K562 (cell line): ENCODE measurements at regions not wholly inside any gene's neighbourhood (a gene's known extent, or its start where the extent isn't known, plus 50 kb on each side); places are given as distances from the start of the nearest gene placed in this dataset.
A peak's percentile ranks its signal among the peaks of the same experiment; 100 is the strongest.

Source experiments
- ATF7 ChIP-seq: fragments of 450-650 bp; IDR thresholded peaks from 2 replicates; pipeline ENCODE4 v1.7.1; 2014; ENCODE audit warnings: mild to moderate bottlenecking, moderate library complexity
- CEBPB ChIP-seq: fragments of 450-650 bp; IDR thresholded peaks from 2 replicates; pipeline ENCODE4 v1.6.1; 2016; ENCODE audit warnings: missing genetic modification characterization, missing compliant biosample characterization
- CHD2 ChIP-seq: IDR thresholded peaks from 2 replicates; pipeline ENCODE4 v1.6.1; 2011; ENCODE audit warnings: low read depth, low read length
- CHD4 ChIP-seq: fragments of 200-600 bp; sonication (generic); IDR thresholded peaks from 3 replicates; pipeline ENCODE4 v1.6.1; 2012; ENCODE audit warnings: low read depth, mild to moderate bottlenecking, mixed read lengths, low read length, inconsistent platforms; ENCODE audit not compliant: insufficient read depth, insufficient replicate concordance, poor library complexity, severe bottlenecking
- ETV5 ChIP-seq: sonication (generic); formaldehyde crosslinking; IDR thresholded peaks from 2 replicates; pipeline ENCODE4 v1.4.0; 2020; ENCODE audit warnings: low read depth, mild to moderate bottlenecking, missing genetic modification reagents
- EWSR1 ChIP-seq: fragments of 450-650 bp; IDR thresholded peaks from 2 replicates; pipeline ENCODE4 v1.6.1; 2018; ENCODE audit warnings: borderline replicate concordance, mild to moderate bottlenecking, low read depth, moderate library complexity; ENCODE audit not compliant: partially characterized antibody
- HDAC8 ChIP-seq: fragments of 450-650 bp; IDR thresholded peaks from 2 replicates; pipeline ENCODE4 v1.6.1; 2016; ENCODE audit warnings: mild to moderate bottlenecking, missing genetic modification characterization, moderate library complexity, missing compliant biosample characterization
- ID3 ChIP-seq, 2 experiments: fragments of 250-450 bp in 1 of 2; fragments of 450-650 bp in 1 of 2; sonication (Bioruptor Pico) in 1 of 2; IDR thresholded peaks; 2 replicates each; pipeline versions ENCODE4 v1.6.1 to v1.8.0; 2016 to 2021; ENCODE audit warnings: mild to moderate bottlenecking in 2 of 2, moderate library complexity in 2 of 2, missing compliant biosample characterization in 1 of 2, missing genetic modification characterization in 1 of 2
- NR2C2 ChIP-seq, 2 experiments: fragments of 200-800 bp in 1 of 2; sonication (Bioruptor generic) in 1 of 2; sonication (generic) in 1 of 2; formaldehyde crosslinking in 1 of 2; IDR thresholded peaks; 2 replicates each; pipeline versions ENCODE4 v1.6.1 to v1.8.0; 2016 to 2022; ENCODE audit warnings: mild to moderate bottlenecking in 1 of 2, missing compliant biosample characterization in 1 of 2, missing genetic modification characterization in 1 of 2, missing genetic modification reagents in 1 of 2
- NR4A1 ChIP-seq, 2 experiments: fragments of 250-450 bp in 1 of 2; fragments of 450-650 bp in 1 of 2; sonication (Bioruptor Pico) in 1 of 2; IDR thresholded peaks; 2 replicates each; pipeline versions ENCODE4 v1.4.0 to v1.6.1; 2016 to 2020; ENCODE audit warnings: mild to moderate bottlenecking in 2 of 2, missing compliant biosample characterization in 1 of 2, missing genetic modification characterization in 1 of 2, moderate library complexity in 1 of 2
- RFX1 ChIP-seq: fragments of 450-650 bp; IDR thresholded peaks from 2 replicates; pipeline ENCODE4 v1.6.1; 2016; ENCODE audit warnings: mild to moderate bottlenecking, moderate library complexity
- RHOXF2B ChIP-seq: fragments of 250-450 bp; sonication (Bioruptor Pico); conservative IDR thresholded peaks from 2 replicates; pipeline ENCODE4 v1.5.1; 2021
- SRSF3 ChIP-seq: fragments of 200-400 bp; formaldehyde crosslinking; IDR thresholded peaks from 2 replicates; pipeline ENCODE4 v1.6.1; 2016; ENCODE audit warnings: mild to moderate bottlenecking, low read length, moderate library complexity; ENCODE audit not compliant: insufficient read depth
- TCF7L2 ChIP-seq: fragments of 150-350 bp; IDR thresholded peaks from 2 replicates; pipeline ENCODE4 v1.6.1; 2016; ENCODE audit warnings: low read depth, mild to moderate bottlenecking, low read length, moderate library complexity
- WHSC1 ChIP-seq: IDR thresholded peaks from one replicate; pipeline ENCODE4 v1.6.1; 2012; ENCODE audit warnings: low read length, control low read depth, inconsistent platforms
- ZC3H8 ChIP-seq: fragments of 450-650 bp; IDR thresholded peaks from 2 replicates; pipeline ENCODE4 v1.6.1; 2017
- ZFPM2 ChIP-seq: fragments of 250-450 bp; sonication (Bioruptor Pico); IDR thresholded peaks from 2 replicates; pipeline ENCODE4 v1.5.1; 2022; ENCODE audit warnings: mild to moderate bottlenecking
- ZNF232 ChIP-seq: sonication (generic); formaldehyde crosslinking; IDR thresholded peaks from 2 replicates; pipeline ENCODE4 v1.8.0; 2022; ENCODE audit warnings: mild to moderate bottlenecking, missing genetic modification reagents
- ZNF324 ChIP-seq: fragments of 250-450 bp; sonication (Bioruptor Pico); IDR thresholded peaks from 2 replicates; pipeline ENCODE4 v1.4.0; 2020; ENCODE audit warnings: mild to moderate bottlenecking
- ZNF347 ChIP-seq: fragments of 450-650 bp; formaldehyde crosslinking; IDR thresholded peaks from 2 replicates; pipeline ENCODE4 v1.4.0; 2020; ENCODE audit warnings: low read depth, mild to moderate bottlenecking, moderate library complexity
- ZNF644 ChIP-seq: fragments of 200-800 bp; sonication (Bioruptor generic); IDR thresholded peaks from 2 replicates; pipeline ENCODE4 v1.6.1; 2016; ENCODE audit warnings: low read depth, missing genetic modification characterization, missing compliant biosample characterization
- ZNF740 ChIP-seq, 3 experiments: fragments of 200-800 bp in 1 of 3; sonication (Bioruptor generic) in 1 of 3; sonication (generic) in 1 of 3; formaldehyde crosslinking in 1 of 3; IDR thresholded peaks; 2 replicates each; pipeline versions ENCODE4 v1.6.1 to v1.8.0; 2016 to 2022; ENCODE audit warnings: mild to moderate bottlenecking in 2 of 3, missing compliant biosample characterization in 2 of 3, missing genetic modification characterization in 2 of 3, missing genetic modification reagents in 1 of 3
- TF ChIP-seq, protein P1 (sequence below): IDR thresholded peaks from 2 replicates; pipeline ENCODE4 v1.6.1; 2012; ENCODE audit warnings: low read depth, low read length, improper control_type of control experiment, borderline replicate concordance
- TF ChIP-seq, protein P2 (sequence below): fragments of 250-450 bp; sonication (Bioruptor Pico); IDR thresholded peaks from 2 replicates; pipeline ENCODE4 v1.5.0; 2021

DNA sequence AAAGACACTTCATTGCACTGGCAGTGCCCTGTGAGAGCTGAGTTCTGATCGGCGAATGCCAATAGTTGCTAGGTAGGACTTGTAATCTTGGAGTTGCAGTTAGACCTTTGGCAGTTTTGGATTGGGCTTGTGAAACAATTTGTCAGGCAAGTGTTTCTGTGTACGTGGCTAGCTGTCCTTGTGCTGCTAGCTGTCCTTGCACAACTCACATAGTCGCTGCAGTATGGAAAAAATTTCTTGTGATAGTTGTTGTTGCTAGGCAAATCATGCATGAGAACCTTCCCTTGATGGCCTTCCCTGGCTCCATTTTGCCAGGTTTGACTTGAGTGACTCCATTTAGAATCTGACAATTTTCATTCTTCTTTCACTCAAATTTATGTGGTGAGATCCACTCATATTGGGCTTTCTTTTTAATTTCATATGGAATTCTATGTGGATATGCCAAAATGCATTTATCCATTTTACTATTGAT lies 140.7 kb downstream of the APIP start (continued):
- TF ChIP-seq, protein P1, sequence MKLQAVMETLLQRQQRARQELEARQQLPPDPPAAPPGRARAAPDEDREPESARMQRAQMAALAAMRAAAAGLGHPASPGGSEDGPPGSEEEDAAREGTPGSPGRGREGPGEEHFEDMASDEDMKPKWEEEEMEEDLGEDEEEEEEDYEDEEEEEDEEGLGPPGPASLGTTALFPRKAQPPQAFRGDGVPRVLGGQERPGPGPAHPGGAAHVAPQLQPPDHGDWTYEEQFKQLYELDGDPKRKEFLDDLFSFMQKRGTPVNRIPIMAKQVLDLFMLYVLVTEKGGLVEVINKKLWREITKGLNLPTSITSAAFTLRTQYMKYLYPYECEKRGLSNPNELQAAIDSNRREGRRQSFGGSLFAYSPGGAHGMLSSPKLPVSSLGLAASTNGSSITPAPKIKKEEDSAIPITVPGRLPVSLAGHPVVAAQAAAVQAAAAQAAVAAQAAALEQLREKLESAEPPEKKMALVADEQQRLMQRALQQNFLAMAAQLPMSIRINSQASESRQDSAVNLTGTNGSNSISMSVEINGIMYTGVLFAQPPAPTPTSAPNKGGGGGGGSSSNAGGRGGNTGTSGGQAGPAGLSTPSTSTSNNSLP: no peak
- TF ChIP-seq RFX1: no peak
- TF ChIP-seq HDAC8 (tag): peak; percentile 85; the same call in 1 of the 2 replicates
- no peak for TF ChIP-seq ETV5 (CRISPR knock-in tag)
- no peak for TF ChIP-seq ZNF347
- TF ChIP-seq, protein P2, sequence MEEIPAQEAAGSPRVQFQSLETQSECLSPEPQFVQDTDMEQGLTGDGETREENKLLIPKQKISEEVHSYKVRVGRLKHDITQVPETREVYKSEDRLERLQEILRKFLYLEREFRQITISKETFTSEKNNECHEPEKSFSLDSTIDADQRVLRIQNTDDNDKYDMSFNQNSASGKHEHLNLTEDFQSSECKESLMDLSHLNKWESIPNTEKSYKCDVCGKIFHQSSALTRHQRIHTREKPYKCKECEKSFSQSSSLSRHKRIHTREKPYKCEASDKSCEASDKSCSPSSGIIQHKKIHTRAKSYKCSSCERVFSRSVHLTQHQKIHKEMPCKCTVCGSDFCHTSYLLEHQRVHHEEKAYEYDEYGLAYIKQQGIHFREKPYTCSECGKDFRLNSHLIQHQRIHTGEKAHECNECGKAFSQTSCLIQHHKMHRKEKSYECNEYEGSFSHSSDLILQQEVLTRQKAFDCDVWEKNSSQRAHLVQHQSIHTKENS: no peak
- TF ChIP-seq SRSF3: no peak
- TF ChIP-seq ZFPM2: no peak
- no peak for TF ChIP-seq ATF7
- no peak for TF ChIP-seq ID3 (CRISPR knock-in tag; IDR thresholded peaks at IDR 0.05)
- peak; percentile 81; the same call in 1 of the 2 replicates for TF ChIP-seq ID3 (tag; IDR thresholded peaks at IDR 0.05)
- TF ChIP-seq ZNF232: no peak
- TF ChIP-seq WHSC1: no peak
- TF ChIP-seq ZNF324 (CRISPR knock-in tag): no peak
- TF ChIP-seq NR2C2 (CRISPR knock-in tag; IDR thresholded peaks at IDR 0.05): no peak
- 0 out of 2 replicates have a peak, but pooled peaks have one; percentile 31 for TF ChIP-seq NR2C2 (tag; IDR thresholded peaks at IDR 0.05)
- TF ChIP-seq ZC3H8: no peak
- no peak for TF ChIP-seq ZNF740 (CRISPR knock-in tag; IDR thresholded peaks at IDR 0.05)
- TF ChIP-seq ZNF740 (tag; IDR thresholded peaks at IDR 0.05): peak in 1 of 2 experiments; percentile 81; a peak in 2 of 4 replicates
- TF ChIP-seq RHOXF2B: no peak
- peak; percentile 45 for TF ChIP-seq CEBPB (tag)
- TF ChIP-seq ZNF644 (tag): peak; percentile 69; the same call in 1 of the 2 replicates
- TF ChIP-seq CHD4: no peak
- TF ChIP-seq TCF7L2: no peak
- no peak for TF ChIP-seq NR4A1 (CRISPR knock-in tag; IDR thresholded peaks at IDR 0.05)
- TF ChIP-seq NR4A1 (tag; IDR thresholded peaks at IDR 0.05): peak; percentile 85
- TF ChIP-seq EWSR1: no peak
- no peak for TF ChIP-seq CHD2
